HCT116 (cell line): ENCODE measurements at regions not wholly inside any gene's neighbourhood (a gene's known extent, or its start where the extent isn't known, plus 50 kb on each side); places are given as distances from the start of the nearest gene placed in this dataset.
"Not testable (repeated sequence)": the region's sequence is repeated elsewhere in the genome, so short reads cannot be mapped to it uniquely, and the experiment has no call there.

Experiments used
- ATAC-seq: fragments of 200-7000 bp; cut with Tn5 transposase; 2 replicates; pipeline ENCODE4 v1.9.1; 2020; ENCODE audit warnings: mild to moderate bottlenecking, moderate library complexity
- BruUV-seq: library from RNA; stranded (reverse); fragments of 400-500 nt; replicated peaks from 2 replicates; lab custom pipeline; 2021; lab: Mats Ljungman, UMichigan
- CTCF ChIA-PET: fragments of 300-600 bp; sonication (Branson Sonifier 250); formaldehyde crosslinking; loops from one replicate; lab custom pipeline; 2021; ENCODE audit warnings: antibody characterized with exemption; lab: Charles Lee
- POLR2A ChIA-PET: fragments of 300-600, 350-600 bp; sonication (Branson Sonifier 250); formaldehyde crosslinking; loops from one replicate; lab custom pipeline; 2021; ENCODE audit warnings: antibody characterized with exemption; lab: Charles Lee
- RAD21 ChIA-PET, 2 experiments: fragments of 300-600 bp; sonication (Branson Sonifier 250); formaldehyde crosslinking; loops; one replicate each; lab custom pipeline; 2023; ENCODE audit warnings: low total read pairs in 2 of 2; ENCODE audit not compliant: uncharacterized antibody in 2 of 2, unreplicated experiment in 2 of 2, low non-redundant PET in 1 of 2; lab: Charles Lee
- DNase-seq: peaks from one replicate; pipeline ENCODE4 v3.0.0-alpha.2; 2010; ENCODE audit warnings: low read depth, low spot score
- H2AFZ ChIP-seq: fragments of 200-600 bp; shearing (Covaris generic), sonication (generic); 2 replicates; pipeline ENCODE4 v1.6.1; 2017; ENCODE audit warnings: low read depth, mixed run types, mixed read lengths, antibody characterized with exemption, low read length; ENCODE audit not compliant: poor library complexity, severe bottlenecking
- H3K27ac ChIP-seq: 2 replicates; pipeline ENCODE4 v1.5.1; 2012; ENCODE audit warnings: low read depth, low read length
- H3K27me3 ChIP-seq: fragments of 200-600 bp; sonication (generic); 2 replicates; pipeline ENCODE4 v1.6.1; 2016; ENCODE audit warnings: mixed run types, low read length, mixed read lengths; ENCODE audit not compliant: insufficient read depth
- H3K36me3 ChIP-seq, 2 experiments: fragments of 200-500 bp in 1 of 2; fragments of 200-600 bp in 1 of 2; sonication (Bioruptor generic) in 1 of 2; sonication (generic) in 1 of 2; 2 replicates each; pipeline versions ENCODE4 v1.5.1 to v1.6.1; 2014 to 2016; ENCODE audit warnings: low read length in 2 of 2, inconsistent platforms in 1 of 2, mixed read lengths in 1 of 2, mixed run types in 1 of 2; ENCODE audit not compliant: insufficient read depth in 2 of 2, control insufficient read depth in 1 of 2
- H3K4me1 ChIP-seq, 2 experiments: fragments of 200-600 bp in 1 of 2; sonication (generic) in 1 of 2; 2 replicates each; pipeline versions ENCODE4 v1.5.1 to v1.6.1; 2012 to 2017; ENCODE audit warnings: low read length in 2 of 2, inconsistent platforms in 1 of 2, mild to moderate bottlenecking in 1 of 2, mixed read lengths in 1 of 2, mixed run types in 1 of 2, moderate library complexity in 1 of 2; ENCODE audit not compliant: insufficient read depth in 2 of 2, control insufficient read depth in 1 of 2
- H3K4me2 ChIP-seq: fragments of 200-600 bp; sonication (generic); 2 replicates; pipeline ENCODE4 v1.6.1; 2017; ENCODE audit warnings: mixed run types, low read length, mixed read lengths
- H3K4me3 ChIP-seq, 2 experiments: fragments of 200-600 bp in 1 of 2; sonication (generic) in 1 of 2; replicated peaks in 1 of 2; 2 replicates each; pipeline ENCODE4 v1.5.1; 2011 to 2016; ENCODE audit warnings: low read length in 2 of 2, control low read depth in 1 of 2, low read depth in 1 of 2, mild to moderate bottlenecking in 1 of 2, mixed read lengths in 1 of 2, mixed run types in 1 of 2
- H3K79me2 ChIP-seq: fragments of 200-600 bp; sonication (generic); 2 replicates; pipeline ENCODE4 v1.6.1; 2017; ENCODE audit warnings: mild to moderate bottlenecking, mixed run types, low read length, moderate library complexity, mixed read lengths; ENCODE audit not compliant: insufficient read depth
- H3K9ac ChIP-seq: fragments of 200-600 bp; sonication (generic); 2 replicates; pipeline ENCODE4 v1.6.1; 2016; ENCODE audit warnings: low read length, mixed read lengths
- H3K9me2 ChIP-seq: fragments of 200-600 bp; sonication (generic), shearing (Covaris generic); 2 replicates; pipeline ENCODE4 v1.6.1; 2017; ENCODE audit warnings: mixed run types, mild to moderate bottlenecking, moderate library complexity; ENCODE audit not compliant: insufficient read depth
- H3K9me3 ChIP-seq, 2 experiments: fragments of 200-500 bp in 1 of 2; fragments of 200-600 bp in 1 of 2; sonication (Bioruptor generic) in 1 of 2; sonication (generic) in 1 of 2; 2 replicates each; pipeline ENCODE4 v1.6.1; 2014 to 2017; ENCODE audit warnings: low read length in 2 of 2, mixed read lengths in 2 of 2, inconsistent platforms in 1 of 2, low read depth in 1 of 2, mild to moderate bottlenecking in 1 of 2, mixed run types in 1 of 2, moderate library complexity in 1 of 2; ENCODE audit not compliant: control insufficient read depth in 1 of 2, insufficient read depth in 1 of 2
- H4K20me1 ChIP-seq: fragments of 200-600 bp; sonication (generic), shearing (Covaris generic); 2 replicates; pipeline ENCODE4 v1.6.1; 2017; ENCODE audit warnings: mixed run types, mild to moderate bottlenecking, moderate library complexity; ENCODE audit not compliant: insufficient read depth
- CEBPB ChIP-seq: IDR thresholded peaks from 2 replicates; pipeline ENCODE4 v1.6.1; 2012; ENCODE audit warnings: low read depth
- intact Hi-C: fragments of 100-400 bp; cut with micrococcal nuclease; formaldehyde crosslinking; loops from 2 replicates; pipeline ENCODE4 v1.10.0; 2022

- no TSS peak for BruUV-seq
- H3K9ac ChIP-seq: 0 out of 2 replicates have a peak overlapping the region, but pooled peaks have one; percentile 13
- intact Hi-C loops: no loop called here
- H3K36me3 ChIP-seq: no peaks in the 10 kb centered on the region
- CTCF ChIA-PET: interaction anchor here (1.0 kb wide), 1 partner anchor 134 kb away, joined by 3 read pairs; no protein-coding TSS in a partner anchor
- no peak for DNase-seq
- no peaks in the 10 kb centered on the region for H3K79me2 ChIP-seq
- RAD21 ChIA-PET: no interaction called here
- ATAC-seq: no peak
- H3K4me3 ChIP-seq: no peak overlapping the region
- H2AFZ ChIP-seq: peak overlapping the region; percentile 48
- POLR2A ChIA-PET: no interaction called here
- peak overlapping the region; percentile 53 for H3K4me2 ChIP-seq
- peaks cover 2 to 8% of the 10 kb centered on the region in 2 experiments; a peak in 3 of 4 replicates for H3K4me1 ChIP-seq
- H3K9me3 ChIP-seq: no peaks in the 10 kb centered on the region
- TF ChIP-seq CEBPB: no peak
- H3K27ac ChIP-seq: no peak overlapping the region; the same call in 1 of the 2 replicates
- H3K9me2 ChIP-seq: no peaks in the 10 kb centered on the region
- H4K20me1 ChIP-seq: no peaks in the 10 kb centered on the region
- no peaks in the 10 kb centered on the region for H3K27me3 ChIP-seq
Measured at GRCh38 chr12:131267576-131267975, 313.9 kb downstream of the ADGRD1 start.

GRCh38 chr12:131268123-131268522 lies 314.4 kb downstream of the ADGRD1 start:
- H3K27me3 ChIP-seq, H3K9me3 ChIP-seq, H3K27ac ChIP-seq, H3K4me1 ChIP-seq, H3K79me2 ChIP-seq, H3K36me3 ChIP-seq, H3K9me2 ChIP-seq, DNase-seq, BruUV-seq, RAD21 ChIA-PET, H3K4me3 ChIP-seq, H4K20me1 ChIP-seq, intact Hi-C loops, POLR2A ChIA-PET: not testable (repeated sequence)
- ATAC-seq: peak; percentile 90
- Histone ChIP-seq H3K9ac (0 out of 2 replicates have a peak overlapping the region, but pooled peaks have one; percentile 13), H2AFZ (peak overlapping the region; percentile 48), H3K4me2 (peak overlapping the region; percentile 53)
- CTCF ChIA-PET: interaction anchor here (1.0 kb wide), 1 partner anchor 135 kb away, joined by 3 read pairs; no protein-coding TSS in a partner anchor

- H3K27ac ChIP-seq, BruUV-seq: not testable (repeated sequence)
Measured at GRCh38 chr12:131268571-131268970, 314.9 kb downstream of the ADGRD1 start.

More at GRCh38 chr12:131268571-131268970, 314.9 kb downstream of the ADGRD1 start:
- H3K9ac ChIP-seq, RAD21 ChIA-PET, POLR2A ChIA-PET, H3K27me3 ChIP-seq, H4K20me1 ChIP-seq, H3K9me3 ChIP-seq, intact Hi-C loops, H3K9me2 ChIP-seq, DNase-seq, H2AFZ ChIP-seq, H3K36me3 ChIP-seq, H3K4me2 ChIP-seq, H3K4me3 ChIP-seq, H3K79me2 ChIP-seq, H3K4me1 ChIP-seq: not testable (repeated sequence)
- CTCF ChIA-PET: interaction anchor here (1.0 kb wide), 1 partner anchor 135 kb away, joined by 3 read pairs; no protein-coding TSS in a partner anchor
- ATAC-seq: peak; percentile 19; the same call in 1 of the 2 replicates
